Progenitor cell of endocrine pancreas (in vitro differentiated cells): ENCODE measurements at regions not wholly inside any gene's neighbourhood (a gene's known extent, or its start where the extent isn't known, plus 50 kb on each side); places are given as distances from the start of the nearest gene placed in this dataset.

Experiments
- DNase-seq: peaks from one replicate; pipeline ENCODE4 v3.0.0; 2021; ENCODE audit warnings: low spot score; ENCODE audit not compliant: unreplicated experiment
- H3K27ac Mint-ChIP-seq: 2 replicates; pipeline ENCODE4 v1.8.0; 2021; ENCODE audit warnings: mild to moderate bottlenecking, moderate library complexity, mixed read lengths
- H3K27me3 Mint-ChIP-seq: 2 replicates; pipeline ENCODE4 v1.8.0; 2021; ENCODE audit warnings: mixed read lengths
- H3K36me3 Mint-ChIP-seq: 2 replicates; pipeline ENCODE4 v1.8.0; 2022; ENCODE audit warnings: mixed read lengths; ENCODE audit not compliant: insufficient read depth
- H3K4me1 Mint-ChIP-seq: 2 replicates; pipeline ENCODE4 v1.8.0; 2021; ENCODE audit warnings: low read depth, mixed read lengths
- H3K4me3 Mint-ChIP-seq: 2 replicates; pipeline ENCODE4 v1.8.0; 2021; ENCODE audit warnings: low read depth, mild to moderate bottlenecking, moderate library complexity, mixed read lengths
- H3K9me3 Mint-ChIP-seq: 2 replicates; pipeline ENCODE4 v1.8.0; 2021; ENCODE audit warnings: low read depth, mixed read lengths
- CTCF ChIP-seq: fragments of 200-600 bp; sonication (generic); IDR thresholded peaks from one replicate; pipeline ENCODE4 v1.5.0; 2021; ENCODE audit warnings: antibody characterized with exemption, mild to moderate bottlenecking; ENCODE audit not compliant: unreplicated experiment

GRCh38 chr21:41110161-41110560 lies 57.8 kb upstream of the BACE2 start:
- Mint-ChIP-seq H3K4me1 (peaks cover 4% of the 10 kb centered on the region), H3K9me3 (no peaks in the 10 kb centered on the region), H3K27me3 (peaks cover 42% of the 10 kb centered on the region), H3K27ac (no peak overlapping the region), H3K36me3 (no peaks in the 10 kb centered on the region), H3K4me3 (no peak overlapping the region)
- no peak for DNase-seq
- TF ChIP-seq CTCF: no peak

- Mint-ChIP-seq H3K27ac (no peak overlapping the region), H3K36me3 (no peaks in the 10 kb centered on the region), H3K27me3 (peaks cover 38% of the 10 kb centered on the region), H3K9me3 (no peaks in the 10 kb centered on the region), H3K4me1 (peaks cover 4% of the 10 kb centered on the region), H3K4me3 (no peak overlapping the region)
- DNase-seq: no peak
- no peak for TF ChIP-seq CTCF
These were observed 57.3 kb upstream of the BACE2 start for GRCh38 chr21:41110664-41111063.

GRCh38 chr21:41111681-41112080 lies 56.3 kb upstream of the BACE2 start:
- Mint-ChIP-seq H3K36me3 (no peaks in the 10 kb centered on the region), H3K9me3 (no peaks in the 10 kb centered on the region), H3K27ac (no peak overlapping the region), H3K4me3 (no peak overlapping the region), H3K4me1 (peaks cover 4% of the 10 kb centered on the region), H3K27me3 (peaks cover 35% of the 10 kb centered on the region)
- DNase-seq: no peak
- no peak for TF ChIP-seq CTCF

- Mint-ChIP-seq H3K27ac (no peak overlapping the region), H3K27me3 (peaks cover 38% of the 10 kb centered on the region), H3K9me3 (no peaks in the 10 kb centered on the region), H3K36me3 (no peaks in the 10 kb centered on the region), H3K4me1 (peaks cover 4% of the 10 kb centered on the region), H3K4me3 (no peak overlapping the region)
- no peak for DNase-seq
- no peak for TF ChIP-seq CTCF
These were observed 54.9 kb upstream of the BACE2 start for GRCh38 chr21:41112740-41113692.

- H3K36me3 Mint-ChIP-seq: no peaks in the 10 kb centered on the region
- peaks cover 4% of the 10 kb centered on the region for H3K4me1 Mint-ChIP-seq
- no peak for TF ChIP-seq CTCF
- no peak overlapping the region for H3K27ac Mint-ChIP-seq
- no peaks in the 10 kb centered on the region for H3K9me3 Mint-ChIP-seq
- H3K27me3 Mint-ChIP-seq: peaks cover 27% of the 10 kb centered on the region
- H3K4me3 Mint-ChIP-seq: no peak overlapping the region
- DNase-seq: no peak
These were observed 52.1 kb upstream of the BACE2 start for GRCh38 chr21:41115851-41116250.
